ENCODE measurements at regions not wholly inside any gene's neighbourhood (a gene's known extent, or its start where the extent isn't known, plus 50 kb on each side); places are given as distances from the start of the nearest gene placed in this dataset.
"Not testable (repeated sequence)": the region's sequence is repeated elsewhere in the genome, so short reads cannot be mapped to it uniquely, and the experiment has no call there.

DNA sequence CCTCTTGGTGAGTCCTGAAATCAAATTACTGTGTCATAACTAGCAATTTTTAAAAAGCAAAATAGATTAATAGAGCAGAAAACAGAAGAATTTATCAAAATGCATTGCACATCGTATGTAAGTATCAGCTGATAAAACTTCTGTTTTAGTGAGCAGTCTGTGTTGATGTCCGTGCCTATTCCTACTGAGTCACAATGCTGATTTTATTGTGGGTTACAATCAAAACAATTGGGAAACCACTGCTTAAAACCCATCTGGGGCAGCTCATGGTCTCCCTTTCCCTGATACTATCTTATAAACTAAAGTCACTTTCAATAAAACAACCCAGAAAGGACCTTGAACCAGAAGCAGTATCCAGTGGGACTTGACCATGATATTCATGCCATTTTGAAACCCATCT is 101.1 kb upstream of the GPR39 start:
- not testable (repeated sequence) for H3K9me2 ChIP-seq (replicated peaks; ENCODE audit: low read depth, low read length); H3K4me1 ChIP-seq (ENCODE audit: insufficient read depth, low read length, poor library complexity, severe bottlenecking); H3K9ac ChIP-seq (ENCODE audit: low read depth, low read length, poor library complexity, severe bottlenecking); H3K27me3 ChIP-seq (ENCODE audit: insufficient read depth, low read length, poor library complexity, severe bottlenecking); H3K79me2 ChIP-seq (ENCODE audit: insufficient read depth, low read length); H3K36me3 ChIP-seq (ENCODE audit: insufficient read depth, low read length); H2AFZ ChIP-seq (ENCODE audit: low read length); H3K4me3 ChIP-seq (ENCODE audit: low read length, poor library complexity, severe bottlenecking); H3F3A ChIP-seq (ENCODE audit: low read depth); H3K9me3 ChIP-seq (ENCODE audit: insufficient read depth, low read depth, low read length); H4K20me1 ChIP-seq (ENCODE audit: insufficient read depth, low read length, poor library complexity, severe bottlenecking); H3K4me2 ChIP-seq (ENCODE audit: low read depth, low read length, poor library complexity, severe bottlenecking)

DNA sequence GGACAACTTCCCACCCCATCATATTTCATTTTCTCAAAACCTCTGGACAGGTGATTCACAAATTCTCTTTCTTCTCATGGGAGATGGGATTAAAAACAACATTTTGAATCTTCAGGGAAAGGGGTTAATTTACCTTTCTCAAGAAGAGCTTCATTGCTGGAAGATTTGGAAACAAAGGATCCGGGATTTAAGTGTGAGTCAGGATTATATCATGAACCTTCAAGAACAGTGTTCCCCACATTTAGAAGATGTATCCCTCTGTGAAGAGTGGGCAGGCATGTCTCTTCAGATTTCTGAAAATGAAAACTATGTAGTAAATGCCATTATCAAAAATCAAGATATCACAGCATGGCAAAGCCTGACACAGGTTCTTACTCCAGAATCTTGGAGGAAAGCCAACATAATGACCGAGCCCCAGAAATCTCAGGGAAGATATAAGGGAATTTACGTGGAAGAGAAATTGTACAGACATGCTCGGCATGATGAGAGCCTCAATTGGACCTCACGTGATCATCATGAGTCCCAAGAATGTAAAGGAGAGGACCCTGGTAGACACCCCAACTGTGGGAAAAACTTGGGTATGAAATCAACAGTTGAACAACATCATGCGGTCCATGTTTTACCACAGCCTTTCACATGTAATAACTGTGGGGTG is 99.5 kb upstream of the GPR39 start:
- H3K27me3 ChIP-seq (ENCODE audit: insufficient read depth, low read length, poor library complexity, severe bottlenecking); H3K9ac ChIP-seq (ENCODE audit: low read depth, low read length, poor library complexity, severe bottlenecking); H3K4me2 ChIP-seq (ENCODE audit: low read depth, low read length, poor library complexity, severe bottlenecking); H4K20me1 ChIP-seq (ENCODE audit: insufficient read depth, low read length, poor library complexity, severe bottlenecking); H3K79me2 ChIP-seq (ENCODE audit: insufficient read depth, low read length); H3K9me3 ChIP-seq (ENCODE audit: insufficient read depth, low read depth, low read length); H3K4me1 ChIP-seq (ENCODE audit: insufficient read depth, low read length, poor library complexity, severe bottlenecking); H3K4me3 ChIP-seq (ENCODE audit: low read length, poor library complexity, severe bottlenecking); H3K36me3 ChIP-seq (ENCODE audit: insufficient read depth, low read length); H3K9me2 ChIP-seq (replicated peaks; ENCODE audit: low read depth, low read length); H2AFZ ChIP-seq (ENCODE audit: low read length); H3F3A ChIP-seq (ENCODE audit: low read depth): not testable (repeated sequence)

- H3K9ac ChIP-seq (ENCODE audit: low read depth, low read length, poor library complexity, severe bottlenecking); H3K79me2 ChIP-seq (ENCODE audit: insufficient read depth, low read length); H3K9me3 ChIP-seq (ENCODE audit: insufficient read depth, low read depth, low read length); H2AFZ ChIP-seq (ENCODE audit: low read length); H3F3A ChIP-seq (ENCODE audit: low read depth); H3K9me2 ChIP-seq (replicated peaks; ENCODE audit: low read depth, low read length); H3K4me3 ChIP-seq (ENCODE audit: low read length, poor library complexity, severe bottlenecking); H3K36me3 ChIP-seq (ENCODE audit: insufficient read depth, low read length); H4K20me1 ChIP-seq (ENCODE audit: insufficient read depth, low read length, poor library complexity, severe bottlenecking); H3K27me3 ChIP-seq (ENCODE audit: insufficient read depth, low read length, poor library complexity, severe bottlenecking); H3K4me1 ChIP-seq (ENCODE audit: insufficient read depth, low read length, poor library complexity, severe bottlenecking); H3K4me2 ChIP-seq (ENCODE audit: low read depth, low read length, poor library complexity, severe bottlenecking): not testable (repeated sequence)
Observed at GRCh38 chr2:132318481-132318880, 98.1 kb upstream of the GPR39 start.

DNA sequence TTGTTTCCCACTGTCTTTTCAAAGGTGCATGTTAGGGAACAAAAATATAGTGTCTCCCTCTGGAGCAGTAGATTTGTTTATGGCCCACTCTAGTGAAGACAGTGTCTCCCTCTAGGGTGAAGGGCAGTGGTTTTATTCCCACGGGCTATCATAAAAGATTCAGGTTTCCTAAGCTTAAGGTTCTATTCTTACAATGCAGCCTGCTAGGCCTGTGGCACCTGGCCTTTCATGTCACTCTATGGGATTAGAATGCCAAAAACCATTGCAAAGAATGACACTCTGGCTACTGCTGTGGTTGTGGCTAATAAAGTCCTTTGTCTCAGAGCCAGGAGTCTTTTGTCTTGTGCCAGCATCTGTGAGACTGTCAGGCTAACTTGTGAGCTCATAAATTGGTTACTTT is 92.6 kb upstream of the GPR39 start:
- H3K4me2 ChIP-seq (ENCODE audit: low read depth, low read length, poor library complexity, severe bottlenecking); H2AFZ ChIP-seq (ENCODE audit: low read length); H3K27me3 ChIP-seq (ENCODE audit: insufficient read depth, low read length, poor library complexity, severe bottlenecking); H3K36me3 ChIP-seq (ENCODE audit: insufficient read depth, low read length); H3K9ac ChIP-seq (ENCODE audit: low read depth, low read length, poor library complexity, severe bottlenecking); H3K79me2 ChIP-seq (ENCODE audit: insufficient read depth, low read length); H3F3A ChIP-seq (ENCODE audit: low read depth); H4K20me1 ChIP-seq (ENCODE audit: insufficient read depth, low read length, poor library complexity, severe bottlenecking); H3K4me1 ChIP-seq (ENCODE audit: insufficient read depth, low read length, poor library complexity, severe bottlenecking); H3K4me3 ChIP-seq (ENCODE audit: low read length, poor library complexity, severe bottlenecking); H3K9me2 ChIP-seq (replicated peaks; ENCODE audit: low read depth, low read length); H3K9me3 ChIP-seq (ENCODE audit: insufficient read depth, low read depth, low read length): not testable (repeated sequence)

DNA sequence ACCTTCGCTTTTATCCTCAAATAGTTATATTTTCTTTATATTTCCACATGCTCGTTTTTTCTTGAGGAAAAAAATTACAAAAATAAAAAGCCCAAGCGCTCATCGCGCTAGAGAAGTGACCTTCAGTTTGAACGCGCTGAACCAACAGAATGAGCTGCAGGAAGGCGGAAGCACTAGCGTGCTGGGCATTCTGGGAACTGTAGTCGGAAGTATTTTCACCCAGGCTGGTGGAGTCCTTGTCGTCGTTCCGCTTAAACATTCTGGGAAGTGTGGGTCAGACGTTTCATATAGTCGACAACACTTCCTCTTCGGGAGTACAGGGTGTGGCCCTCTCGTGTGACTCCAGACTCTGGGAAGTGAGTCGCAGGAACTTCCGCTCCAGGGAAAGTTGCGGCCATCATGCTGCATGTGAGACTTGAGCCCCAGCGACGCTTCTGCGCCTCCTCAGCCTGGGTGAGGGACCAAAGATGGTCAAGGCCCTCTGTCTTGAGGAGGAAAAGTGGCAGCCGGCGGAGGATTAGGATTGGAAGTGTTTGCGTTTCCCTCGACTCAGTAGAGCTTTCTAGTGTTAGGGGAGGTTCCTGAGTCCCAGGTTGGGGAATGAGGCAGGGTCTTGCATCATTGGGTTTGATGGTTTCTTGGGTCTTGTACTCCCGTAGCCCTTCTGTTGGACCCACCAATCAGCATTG is 84.1 kb upstream of the GPR39 start:
- H2AFZ ChIP-seq (ENCODE audit: low read length); H3F3A ChIP-seq (ENCODE audit: low read depth); H3K36me3 ChIP-seq (ENCODE audit: insufficient read depth, low read length); H3K9me3 ChIP-seq (ENCODE audit: insufficient read depth, low read depth, low read length); H3K4me2 ChIP-seq (ENCODE audit: low read depth, low read length, poor library complexity, severe bottlenecking); H3K27me3 ChIP-seq (ENCODE audit: insufficient read depth, low read length, poor library complexity, severe bottlenecking); H4K20me1 ChIP-seq (ENCODE audit: insufficient read depth, low read length, poor library complexity, severe bottlenecking); H3K4me3 ChIP-seq (ENCODE audit: low read length, poor library complexity, severe bottlenecking); H3K79me2 ChIP-seq (ENCODE audit: insufficient read depth, low read length); H3K9me2 ChIP-seq (replicated peaks; ENCODE audit: low read depth, low read length); H3K4me1 ChIP-seq (ENCODE audit: insufficient read depth, low read length, poor library complexity, severe bottlenecking); H3K9ac ChIP-seq (ENCODE audit: low read depth, low read length, poor library complexity, severe bottlenecking): not testable (repeated sequence)

- H3K4me2 ChIP-seq (ENCODE audit: low read depth, low read length, poor library complexity, severe bottlenecking); H3K36me3 ChIP-seq (ENCODE audit: insufficient read depth, low read length): not testable (repeated sequence)
Observed at GRCh38 chr2:132337135-132337534, 79.5 kb upstream of the GPR39 start.

GRCh38 chr2:132337844-132338243 is 78.8 kb upstream of the GPR39 start:
- H3K36me3 ChIP-seq (ENCODE audit: insufficient read depth, low read length); H3K27me3 ChIP-seq (ENCODE audit: insufficient read depth, low read length, poor library complexity, severe bottlenecking); H3K9me2 ChIP-seq (replicated peaks; ENCODE audit: low read depth, low read length); H3K4me3 ChIP-seq (ENCODE audit: low read length, poor library complexity, severe bottlenecking); H3K79me2 ChIP-seq (ENCODE audit: insufficient read depth, low read length); H3K4me1 ChIP-seq (ENCODE audit: insufficient read depth, low read length, poor library complexity, severe bottlenecking); H2AFZ ChIP-seq (ENCODE audit: low read length); H3F3A ChIP-seq (ENCODE audit: low read depth); H4K20me1 ChIP-seq (ENCODE audit: insufficient read depth, low read length, poor library complexity, severe bottlenecking); H3K4me2 ChIP-seq (ENCODE audit: low read depth, low read length, poor library complexity, severe bottlenecking); H3K9me3 ChIP-seq (ENCODE audit: insufficient read depth, low read depth, low read length); H3K9ac ChIP-seq (ENCODE audit: low read depth, low read length, poor library complexity, severe bottlenecking): not testable (repeated sequence)

More at GRCh38 chr2:132337135-132337534, 79.5 kb upstream of the GPR39 start:
- not testable (repeated sequence) for H3K27me3 ChIP-seq (ENCODE audit: insufficient read depth, low read length, poor library complexity, severe bottlenecking); H3K9me3 ChIP-seq (ENCODE audit: insufficient read depth, low read depth, low read length); H3K9ac ChIP-seq (ENCODE audit: low read depth, low read length, poor library complexity, severe bottlenecking); H3K79me2 ChIP-seq (ENCODE audit: insufficient read depth, low read length); H3K4me1 ChIP-seq (ENCODE audit: insufficient read depth, low read length, poor library complexity, severe bottlenecking); H4K20me1 ChIP-seq (ENCODE audit: insufficient read depth, low read length, poor library complexity, severe bottlenecking); H3F3A ChIP-seq (ENCODE audit: low read depth); H3K4me3 ChIP-seq (ENCODE audit: low read length, poor library complexity, severe bottlenecking); H2AFZ ChIP-seq (ENCODE audit: low read length); H3K9me2 ChIP-seq (replicated peaks; ENCODE audit: low read depth, low read length)

Measured in Loucy (cell line).